Naive thymus-derived CD4-positive, alpha-beta T cell (primary cell): ENCODE measurements at regions not wholly inside any gene's neighbourhood (a gene's known extent, or its start where the extent isn't known, plus 50 kb on each side); places are given as distances from the start of the nearest gene placed in this dataset.

ENCODE experiments used
- ATAC-seq: fragments of 150-1000 bp; cut with Tn5 transposase; 2 replicates; pipeline ENCODE4 v1.10.0; 2021; ENCODE audit warnings: mild to moderate bottlenecking, moderate library complexity
- CTCF ChIA-PET: fragments of 350-600 bp; sonication (Branson Sonifier 250); formaldehyde crosslinking; loops from one replicate; lab custom pipeline; 2021; ENCODE audit warnings: antibody characterized with exemption; lab: Charles Lee
- POLR2A ChIA-PET: fragments of 350-600 bp; sonication (Branson Sonifier 250); formaldehyde crosslinking; loops from one replicate; lab custom pipeline; 2021; ENCODE audit warnings: antibody characterized with exemption, inconsistent platforms; lab: Charles Lee
- DNase-seq, 9 donors: peaks; one replicate each; pipeline versions ENCODE4 v3.0.0 to v3.0.0-alpha.2; 2020 to 2022; ENCODE audit warnings: mixed read lengths in 1 of 9
- H3K27ac ChIP-seq: one replicate; pipeline ENCODE4 v1.7.0; 2013; ENCODE audit warnings: mild to moderate bottlenecking, low read depth, low read length, moderate library complexity
- H3K27me3 ChIP-seq, 2 donors: one replicate each; pipeline ENCODE4 v1.7.0; 2013; ENCODE audit warnings: low read length in 2 of 2, mild to moderate bottlenecking in 2 of 2, moderate library complexity in 2 of 2; ENCODE audit not compliant: control insufficient read depth in 2 of 2, insufficient read depth in 2 of 2
- H3K36me3 ChIP-seq, 3 experiments: 1 replicate in 2 of 3; 2 replicates in 1 of 3; pipeline ENCODE4 v1.7.0; 2013; ENCODE audit warnings: low read length in 3 of 3, mild to moderate bottlenecking in 3 of 3, moderate library complexity in 1 of 3; ENCODE audit not compliant: insufficient read depth in 3 of 3, control insufficient read depth in 2 of 3
- H3K4me1 ChIP-seq, 2 donors: one replicate each; pipeline ENCODE4 v1.7.0; 2013; ENCODE audit warnings: low read length in 2 of 2, mild to moderate bottlenecking in 2 of 2, moderate library complexity in 1 of 2; ENCODE audit not compliant: control insufficient read depth in 2 of 2, insufficient read depth in 2 of 2
- H3K4me3 ChIP-seq: 2 replicates; pipeline ENCODE4 v1.7.0; 2013; ENCODE audit warnings: mild to moderate bottlenecking, low read length
- H3K9me3 ChIP-seq, 3 experiments: 1 replicate in 2 of 3; 2 replicates in 1 of 3; pipeline ENCODE4 v1.7.0; 2013; ENCODE audit warnings: low read length in 3 of 3; ENCODE audit not compliant: control insufficient read depth in 2 of 3
- H3K27ac Mint-ChIP-seq, 9 donors: one replicate each; pipeline ENCODE4 v1.8.0; 2020 to 2022; ENCODE audit warnings: mixed read lengths in 9 of 9, mild to moderate bottlenecking in 8 of 9, moderate library complexity in 5 of 9, inconsistent platforms in 2 of 9
- H3K27me3 Mint-ChIP-seq, 5 donors: one replicate each; pipeline ENCODE4 v1.8.0; 2021 to 2022; ENCODE audit warnings: mixed read lengths in 5 of 5, mild to moderate bottlenecking in 1 of 5
- H3K36me3 Mint-ChIP-seq, 5 donors: one replicate each; pipeline ENCODE4 v1.8.0; 2020 to 2022; ENCODE audit warnings: mixed read lengths in 5 of 5, mild to moderate bottlenecking in 3 of 5, inconsistent platforms in 1 of 5
- H3K4me1 Mint-ChIP-seq, 7 donors: one replicate each; pipeline ENCODE4 v1.8.0; 2020 to 2022; ENCODE audit warnings: mixed read lengths in 7 of 7, mild to moderate bottlenecking in 3 of 7, inconsistent platforms in 1 of 7
- H3K4me3 Mint-ChIP-seq, 10 donors: one replicate each; pipeline ENCODE4 v1.8.0; 2020 to 2022; ENCODE audit warnings: mild to moderate bottlenecking in 10 of 10, mixed read lengths in 10 of 10, moderate library complexity in 6 of 10, inconsistent platforms in 2 of 10
- H3K9me3 Mint-ChIP-seq, 11 donors: one replicate each; pipeline ENCODE4 v1.8.0; 2020 to 2022; ENCODE audit warnings: mixed read lengths in 11 of 11, mild to moderate bottlenecking in 4 of 11, inconsistent platforms in 1 of 11, moderate library complexity in 1 of 11
- intact Hi-C, 2 donors: fragments of 100-400 bp; cut with micrococcal nuclease; formaldehyde crosslinking; loops; one replicate each; pipeline ENCODE4 v1.15.1; 2023

- Mint-ChIP-seq H3K27me3 (peaks cover 0 to 15% (median 0%) of the 10 kb centered on the region in 5 donors), H3K36me3 (no peaks in the 10 kb centered on the region), H3K4me1 (no peaks in the 10 kb centered on the region), H3K9me3 (peaks cover 5 to 26% (median 10%) of the 10 kb centered on the region in 11 donors), H3K27ac (no peak overlapping the region), H3K4me3 (no peak overlapping the region)
- no peak for DNase-seq
- Histone ChIP-seq H3K36me3 (no peaks in the 10 kb centered on the region), H3K9me3 (no peaks in the 10 kb centered on the region), H3K4me3 (no peak overlapping the region), H3K4me1 (no peaks in the 10 kb centered on the region), H3K27me3 (no peaks in the 10 kb centered on the region), H3K27ac (no peak overlapping the region)
- CTCF ChIA-PET: no interaction called here
- intact Hi-C loops: no loop called here
- POLR2A ChIA-PET: no interaction called here
- no peak for ATAC-seq
Observed at GRCh38 chr12:115070313-115070712, 386.3 kb upstream of the TBX3 start.

- POLR2A ChIA-PET: no interaction called here
- Histone ChIP-seq H3K9me3 (no peaks in the 10 kb centered on the region), H3K4me3 (no peak overlapping the region), H3K27ac (no peak overlapping the region), H3K27me3 (no peaks in the 10 kb centered on the region), H3K4me1 (no peaks in the 10 kb centered on the region), H3K36me3 (no peaks in the 10 kb centered on the region)
- intact Hi-C loops: no loop called here
- Mint-ChIP-seq H3K9me3 (peaks cover 0 to 11% (median 2%) of the 10 kb centered on the region in 11 donors), H3K36me3 (no peaks in the 10 kb centered on the region), H3K4me1 (no peaks in the 10 kb centered on the region), H3K4me3 (no peak overlapping the region), H3K27ac (no peak overlapping the region), H3K27me3 (peaks cover 0 to 10% (median 0%) of the 10 kb centered on the region in 5 donors)
- DNase-seq (no peak), ATAC-seq (no peak)
- CTCF ChIA-PET: no interaction called here
Observed at GRCh38 chr12:115064296-115064695, 380.3 kb upstream of the TBX3 start.

- Histone ChIP-seq H3K4me1 (no peaks in the 10 kb centered on the region), H3K9me3 (no peaks in the 10 kb centered on the region), H3K27me3 (no peaks in the 10 kb centered on the region), H3K36me3 (no peaks in the 10 kb centered on the region), H3K27ac (no peak overlapping the region), H3K4me3 (no peak overlapping the region)
- intact Hi-C loops: no loop called here
- Mint-ChIP-seq H3K9me3 (peaks cover 0 to 7% (median 0%) of the 10 kb centered on the region in 11 donors), H3K36me3 (no peaks in the 10 kb centered on the region), H3K4me3 (no peak overlapping the region), H3K27me3 (peaks cover 0 to 10% (median 0%) of the 10 kb centered on the region in 5 donors), H3K4me1 (no peaks in the 10 kb centered on the region), H3K27ac (no peak overlapping the region)
- ChIA-PET CTCF (no interaction called here), POLR2A (no interaction called here)
- ATAC-seq (no peak), DNase-seq (no peak)
Observed at GRCh38 chr12:115062741-115063140, 378.8 kb upstream of the TBX3 start.

- peaks cover 0 to 4% (median 0%) of the 10 kb centered on the region in 5 donors for H3K27me3 Mint-ChIP-seq
- no peaks in the 10 kb centered on the region for H3K9me3 ChIP-seq
- H3K27me3 ChIP-seq: no peaks in the 10 kb centered on the region
- H3K36me3 Mint-ChIP-seq: no peaks in the 10 kb centered on the region
- intact Hi-C loops: no loop called here
- DNase-seq: no peak
- peaks cover 0 to 10% (median 0%) of the 10 kb centered on the region in 11 donors for H3K9me3 Mint-ChIP-seq
- H3K27ac ChIP-seq: no peak overlapping the region
- H3K4me3 ChIP-seq: no peak overlapping the region
- CTCF ChIA-PET: no interaction called here
- no peak overlapping the region for H3K27ac Mint-ChIP-seq
- no peak for ATAC-seq
- no peaks in the 10 kb centered on the region for H3K4me1 Mint-ChIP-seq
- no peak overlapping the region for H3K4me3 Mint-ChIP-seq
- POLR2A ChIA-PET: no interaction called here
- no peaks in the 10 kb centered on the region for H3K4me1 ChIP-seq
- no peaks in the 10 kb centered on the region for H3K36me3 ChIP-seq
Observed at GRCh38 chr12:115060477-115061168, 376.6 kb upstream of the TBX3 start.

GRCh38 chr12:115057445-115057844, 373.5 kb upstream of the TBX3 start:
- Histone ChIP-seq H3K27ac (no peak overlapping the region), H3K27me3 (no peaks in the 10 kb centered on the region), H3K4me3 (no peak overlapping the region), H3K9me3 (no peaks in the 10 kb centered on the region), H3K4me1 (no peaks in the 10 kb centered on the region), H3K36me3 (no peaks in the 10 kb centered on the region)
- Mint-ChIP-seq H3K27ac (no peak overlapping the region), H3K27me3 (peaks cover 0 to 4% (median 0%) of the 10 kb centered on the region in 5 donors), H3K9me3 (peaks cover 0 to 10% (median 2%) of the 10 kb centered on the region in 11 donors), H3K4me1 (no peaks in the 10 kb centered on the region), H3K36me3 (no peaks in the 10 kb centered on the region), H3K4me3 (no peak overlapping the region)
- intact Hi-C loops: no loop called here
- DNase-seq: no peak
- no peak for ATAC-seq
- CTCF ChIA-PET: no interaction called here
- POLR2A ChIA-PET: no interaction called here

- no peaks in the 10 kb centered on the region for H3K4me1 Mint-ChIP-seq
- ATAC-seq (no peak), DNase-seq (no peak)
- intact Hi-C loops: no loop called here
- no peaks in the 10 kb centered on the region for H3K27me3 ChIP-seq
- H3K36me3 ChIP-seq: no peaks in the 10 kb centered on the region
- no peaks in the 10 kb centered on the region for H3K4me1 ChIP-seq
- H3K27ac ChIP-seq: no peak overlapping the region
- POLR2A ChIA-PET: no interaction called here
- no peaks in the 10 kb centered on the region for H3K9me3 ChIP-seq
- H3K36me3 Mint-ChIP-seq: no peaks in the 10 kb centered on the region
- no peak overlapping the region for H3K4me3 Mint-ChIP-seq
- H3K4me3 ChIP-seq: no peak overlapping the region
- no peak overlapping the region for H3K27ac Mint-ChIP-seq
- H3K27me3 Mint-ChIP-seq: no peaks in the 10 kb centered on the region
- CTCF ChIA-PET: no interaction called here
- H3K9me3 Mint-ChIP-seq: peaks cover 0 to 5% (median 1%) of the 10 kb centered on the region in 11 donors
Observed at GRCh38 chr12:115051378-115051777, 367.4 kb upstream of the TBX3 start.

GRCh38 chr12:115049614-115050013, 365.6 kb upstream of the TBX3 start:
- Mint-ChIP-seq H3K27me3 (peaks cover 0 to 5% (median 0%) of the 10 kb centered on the region in 5 donors), H3K36me3 (no peaks in the 10 kb centered on the region), H3K27ac (no peak overlapping the region), H3K9me3 (peaks cover 0 to 5% (median 1%) of the 10 kb centered on the region in 11 donors), H3K4me1 (no peaks in the 10 kb centered on the region), H3K4me3 (no peak overlapping the region)
- Histone ChIP-seq H3K27ac (no peak overlapping the region), H3K36me3 (no peaks in the 10 kb centered on the region), H3K4me3 (no peak overlapping the region), H3K4me1 (no peaks in the 10 kb centered on the region), H3K9me3 (no peaks in the 10 kb centered on the region), H3K27me3 (no peaks in the 10 kb centered on the region)
- CTCF ChIA-PET: no interaction called here
- POLR2A ChIA-PET: no interaction called here
- ATAC-seq: no peak
- intact Hi-C loops: no loop called here
- DNase-seq: no peak
